GM21723 (cell line): ENCODE measurements at regions not wholly inside any gene's neighbourhood (a gene's known extent, or its start where the extent isn't known, plus 50 kb on each side); places are given as distances from the start of the nearest gene placed in this dataset.
"Not testable (repeated sequence)": the region's sequence is repeated elsewhere in the genome, so short reads cannot be mapped to it uniquely, and the experiment has no call there.

ENCODE experiments used
- ATAC-seq: cut with Tn5 transposase; IDR thresholded peaks from one replicate; pipeline ENCODE4 v1.9.1; 2021; ENCODE audit warnings: mild to moderate bottlenecking, moderate library complexity; ENCODE audit not compliant: unreplicated experiment

GRCh38 chr7:19312416-19312815, 167.2 kb upstream of the FERD3L start:
- ATAC-seq: no peak

GRCh38 chr7:19307554-19307953, 162.3 kb upstream of the FERD3L start:
- ATAC-seq: no peak

GRCh38 chr7:19305698-19306097, 160.5 kb upstream of the FERD3L start:
- ATAC-seq: peak; percentile 62

DNA sequence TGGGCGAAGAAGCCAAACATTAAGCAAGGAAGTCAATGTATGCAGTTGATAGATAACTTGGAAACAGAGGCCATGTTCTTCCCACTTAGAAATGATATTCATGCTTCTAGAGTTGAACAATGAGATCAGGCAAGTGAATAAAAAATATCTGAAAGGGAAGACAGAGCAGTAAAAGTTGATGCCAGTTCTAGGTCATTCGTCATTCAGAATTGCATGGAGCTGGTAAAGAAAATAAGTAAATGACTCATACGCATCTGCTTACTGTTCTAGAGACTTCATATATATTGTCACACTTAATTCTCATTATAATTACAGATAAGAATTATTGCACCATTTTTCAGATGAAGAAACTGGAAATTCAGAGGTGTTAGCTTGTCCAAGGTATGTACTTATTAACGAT, 158.9 kb upstream of the FERD3L start:
- no peak for ATAC-seq

- ATAC-seq: no peak
Observed at GRCh38 chr7:19302731-19303130, 157.5 kb upstream of the FERD3L start.

- no peak for ATAC-seq
Observed at GRCh38 chr7:19296617-19297016, 151.4 kb upstream of the FERD3L start.

DNA sequence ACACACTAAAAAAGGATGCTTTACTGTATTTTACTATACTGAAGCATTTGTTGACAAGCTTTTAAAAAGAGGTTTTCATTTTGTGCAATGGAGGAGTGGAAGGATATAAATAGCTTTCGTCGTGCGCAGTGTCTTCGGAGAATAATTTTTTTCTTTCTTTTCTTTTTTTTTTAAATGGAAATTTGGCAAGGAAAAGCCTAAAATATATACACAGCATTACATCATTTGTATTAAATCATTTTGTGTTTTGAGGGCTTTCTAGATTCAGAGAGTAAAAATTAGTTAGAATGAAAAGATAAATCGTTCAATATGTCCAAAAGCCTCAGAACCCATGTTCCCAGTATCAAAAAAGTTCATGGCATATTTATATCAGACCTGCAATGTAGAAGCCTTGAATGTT, 150.2 kb upstream of the FERD3L start:
- no peak for ATAC-seq

DNA sequence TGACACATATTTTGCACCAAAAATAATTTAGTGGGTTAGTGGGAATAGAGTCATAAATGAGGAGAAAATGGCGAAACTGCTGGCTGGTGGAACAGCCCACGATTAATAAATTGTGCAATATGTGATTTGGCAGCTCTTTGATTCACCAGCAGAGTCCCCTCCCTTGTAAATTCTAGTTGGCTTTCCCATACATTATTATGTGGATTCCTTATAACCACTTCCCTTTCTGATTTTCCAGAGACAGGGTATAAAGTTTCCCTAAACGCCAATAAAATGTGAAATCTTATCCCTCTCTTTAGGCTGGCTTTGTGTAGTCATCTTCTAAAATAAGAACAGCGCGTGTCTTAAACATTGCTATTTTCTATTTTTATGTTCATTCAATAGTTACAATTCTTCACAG, 149.4 kb upstream of the FERD3L start:
- ATAC-seq: no peak

DNA sequence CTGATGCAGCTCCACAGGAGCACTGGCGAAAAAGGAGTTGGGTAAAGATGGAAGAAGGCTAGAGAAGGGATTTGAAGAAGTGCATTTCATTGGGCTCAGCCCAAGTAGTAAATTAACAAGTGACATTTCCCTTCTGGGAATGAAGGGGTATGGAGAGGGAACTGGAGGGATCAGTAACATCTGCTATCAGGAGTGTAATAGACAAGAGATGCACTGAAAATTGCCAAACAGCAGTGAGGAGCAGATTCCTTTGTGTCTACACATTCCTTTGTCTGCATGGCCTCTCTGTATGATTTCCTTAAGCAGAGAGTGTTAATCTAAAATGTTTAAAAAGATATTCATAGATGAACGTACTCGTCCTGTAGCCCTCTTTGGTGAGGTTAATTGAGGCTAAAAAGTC, 148.2 kb upstream of the FERD3L start:
- ATAC-seq: no peak

DNA sequence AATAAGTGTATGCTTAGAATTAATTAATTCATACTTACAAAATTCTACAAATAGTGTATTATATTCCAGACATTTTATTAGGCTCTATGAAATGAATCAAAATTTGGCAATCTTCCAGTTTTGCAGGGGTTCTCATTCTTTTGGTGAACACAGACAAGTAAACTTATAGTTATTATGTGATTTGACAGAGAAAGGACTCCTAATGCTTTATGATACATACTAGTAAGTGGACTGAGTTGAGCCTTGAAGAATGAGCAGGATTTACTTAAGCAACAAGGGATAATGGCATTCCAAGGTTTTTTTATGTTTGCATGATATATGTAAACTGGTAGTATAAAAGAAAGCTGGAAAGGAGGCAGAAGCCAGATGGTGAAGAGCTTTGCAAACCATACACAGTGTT, 145.7 kb upstream of the FERD3L start:
- ATAC-seq: no peak

- ATAC-seq: no peak
Observed at GRCh38 chr7:19290066-19290465, 144.8 kb upstream of the FERD3L start.

- ATAC-seq: no peak
Observed at GRCh38 chr7:19284596-19285300, 139.5 kb upstream of the FERD3L start.

DNA sequence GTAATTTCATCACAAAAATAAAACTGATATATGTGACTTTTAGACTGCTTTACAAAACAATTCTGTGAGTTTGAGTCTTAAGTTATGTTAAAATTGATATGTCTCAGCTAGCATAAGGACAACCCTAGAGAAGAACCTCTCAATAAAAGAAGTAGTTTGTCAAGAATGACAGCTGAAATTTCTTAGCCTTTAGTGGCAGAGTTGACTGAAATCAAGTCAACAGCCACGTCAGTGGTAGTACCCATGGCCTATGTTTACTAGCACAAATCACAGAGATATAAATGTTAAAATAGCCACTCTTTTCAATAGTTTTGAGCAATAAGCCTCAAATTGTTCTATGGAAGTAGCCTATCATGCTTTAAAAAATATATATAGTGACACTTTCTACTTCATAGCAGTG, 138.9 kb upstream of the FERD3L start:
- ATAC-seq: no peak

GRCh38 chr7:19275000-19275399, 129.8 kb upstream of the FERD3L start:
- ATAC-seq: no peak

DNA sequence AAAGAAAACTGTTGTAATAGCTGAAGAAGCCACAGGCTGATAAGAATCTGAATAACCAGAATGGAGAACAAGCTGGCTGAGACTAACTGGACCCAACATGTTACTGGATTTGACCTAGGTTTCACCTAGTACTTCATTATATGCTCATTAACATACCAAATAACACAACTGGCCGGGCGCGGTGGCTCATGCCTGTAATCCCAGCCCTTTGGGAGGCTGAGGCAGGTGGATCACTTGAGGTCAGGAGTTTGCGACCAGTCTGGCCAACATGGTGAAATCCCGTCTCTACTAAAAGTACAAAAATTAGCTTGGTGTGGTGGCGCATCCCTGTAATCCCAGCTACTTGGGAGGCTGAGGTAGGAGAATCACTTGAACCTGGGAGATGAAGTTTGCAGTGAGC, 127.1 kb upstream of the FERD3L start:
- not testable (repeated sequence) for ATAC-seq

DNA sequence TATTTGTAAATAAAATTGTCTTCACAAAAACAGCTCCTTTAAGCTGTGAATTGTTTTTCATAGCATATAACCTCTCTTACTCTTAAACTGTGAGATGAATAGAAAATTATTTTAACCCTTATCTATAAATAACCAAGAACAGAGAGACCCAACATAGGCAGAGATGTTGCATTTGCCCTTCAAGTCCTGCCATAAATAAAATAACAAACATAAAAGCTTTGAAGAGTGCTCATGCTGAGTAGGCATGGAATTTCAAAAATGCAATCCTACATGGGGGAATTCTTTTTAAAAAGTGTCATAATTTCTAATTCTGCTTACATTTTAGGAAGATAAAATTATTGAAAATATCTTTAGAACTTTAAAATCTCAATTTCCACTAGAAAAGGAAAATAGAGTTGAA, 124.1 kb upstream of the FERD3L start:
- ATAC-seq: no peak

DNA sequence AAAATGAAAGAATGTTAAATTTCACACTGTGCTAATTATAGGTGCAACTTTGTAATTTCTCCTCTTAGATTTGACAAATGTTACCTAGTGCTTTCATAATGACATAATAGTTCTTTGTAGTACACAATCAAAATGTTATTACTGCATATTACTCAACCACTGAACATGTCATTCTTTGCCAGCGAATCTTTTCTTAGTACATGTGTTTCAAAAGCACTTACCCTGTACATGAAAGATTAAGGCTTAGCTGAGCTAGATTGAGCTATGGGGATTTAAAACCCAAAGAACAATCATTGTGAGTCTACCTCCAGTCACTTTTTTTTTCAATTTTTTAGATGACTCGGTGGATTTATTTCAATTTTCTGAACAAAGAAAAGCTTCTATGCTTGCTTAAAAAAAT, 123.5 kb upstream of the FERD3L start:
- ATAC-seq: no peak

DNA sequence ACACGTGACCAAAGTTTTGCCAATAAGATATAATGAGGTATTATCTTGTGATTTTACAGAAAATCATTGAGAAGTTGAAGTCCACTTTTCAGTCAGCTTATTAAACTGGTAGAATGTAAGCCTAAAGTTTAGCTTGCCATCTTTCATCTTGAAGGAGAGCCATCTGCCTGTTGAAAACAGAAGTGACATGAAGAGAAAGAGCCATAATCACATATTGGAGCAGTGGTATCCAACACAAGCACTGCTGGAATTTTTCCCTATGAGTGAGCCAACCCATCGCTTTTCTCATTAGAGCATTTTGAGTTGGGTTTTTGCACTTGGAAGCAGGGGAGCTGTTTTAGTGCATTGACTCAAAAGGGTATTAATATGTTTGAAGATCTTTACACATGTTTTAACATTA, 117.6 kb upstream of the FERD3L start:
- ATAC-seq: no peak

DNA sequence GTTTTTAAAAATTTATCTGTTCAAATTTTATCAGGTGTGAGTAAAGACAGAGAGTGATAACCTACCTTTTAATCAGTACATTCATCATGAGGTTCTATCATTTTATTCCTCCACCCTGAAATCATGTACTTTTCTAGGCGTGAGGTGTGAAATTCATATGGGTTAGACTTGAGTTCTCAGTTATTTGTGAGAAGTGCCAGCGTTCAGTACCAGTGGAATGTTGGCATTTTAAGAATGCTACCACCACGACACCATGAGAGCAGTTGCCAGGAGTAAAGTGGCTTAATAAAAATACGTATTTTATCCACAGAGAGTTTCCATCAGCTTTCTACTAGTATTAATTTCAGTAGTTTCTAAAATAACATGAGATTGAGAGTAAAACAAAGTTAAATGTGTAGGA, 104.1 kb upstream of the FERD3L start:
- no peak for ATAC-seq

DNA sequence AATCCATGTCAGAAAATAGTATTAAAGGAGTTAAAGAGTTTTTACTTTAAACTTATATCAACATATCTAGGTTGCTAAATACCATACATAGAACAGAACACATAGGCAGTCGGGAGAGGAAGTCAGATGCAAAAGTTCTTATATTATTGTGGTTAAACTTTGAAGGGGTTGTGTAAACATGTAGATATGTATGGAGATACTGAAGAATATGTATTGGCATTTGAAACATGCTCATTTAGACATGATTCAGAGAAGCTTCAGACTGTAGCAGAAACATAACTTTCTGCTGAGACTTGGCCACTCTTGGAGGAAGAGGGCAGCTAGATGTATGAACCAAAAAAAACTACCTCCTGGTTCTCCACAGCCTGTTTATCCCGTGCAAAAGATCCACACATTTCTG, 103.5 kb upstream of the FERD3L start:
- no peak for ATAC-seq

DNA sequence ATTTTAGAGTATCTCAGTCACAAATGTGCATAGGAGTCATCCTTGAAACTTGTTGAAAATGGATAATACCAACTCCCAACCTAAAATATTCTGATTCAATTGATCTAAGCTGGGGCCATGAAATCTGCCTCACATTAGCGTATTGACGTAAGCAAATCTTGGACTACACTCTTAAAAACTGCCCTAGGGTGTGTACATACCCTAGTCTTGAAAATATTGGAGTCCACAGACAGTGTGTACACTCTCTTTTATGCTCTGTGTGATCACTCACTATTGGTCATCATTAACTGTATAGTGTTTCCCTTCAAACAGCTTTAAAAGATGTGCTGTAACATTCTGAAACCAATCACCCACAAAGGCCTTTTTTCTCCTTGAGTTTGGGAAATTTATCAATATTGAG, 102.9 kb upstream of the FERD3L start:
- no peak for ATAC-seq

- no peak for ATAC-seq
Observed at GRCh38 chr7:19247017-19247416, 101.8 kb upstream of the FERD3L start.

DNA sequence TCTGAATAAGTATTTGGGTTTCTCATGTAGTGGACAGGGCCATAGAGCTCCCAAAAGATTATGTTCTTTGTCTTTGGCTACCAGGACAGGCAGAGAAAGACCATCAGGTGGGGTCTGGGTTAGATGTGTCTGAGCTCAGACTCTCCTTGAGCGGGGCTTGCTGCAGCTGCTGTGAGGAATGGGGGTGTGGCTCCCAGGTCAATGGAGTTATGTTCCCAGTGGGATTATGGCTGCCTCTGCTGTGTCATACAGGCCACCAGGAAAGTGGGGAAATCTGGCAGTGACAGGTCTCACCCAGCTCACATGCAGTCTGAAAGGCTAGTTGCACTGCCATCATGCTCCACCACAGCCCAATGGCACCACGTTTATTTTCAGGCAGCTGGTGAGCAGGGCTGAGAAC, 97.0 kb upstream of the FERD3L start:
- no peak for ATAC-seq
